Panc1 (cell line): ENCODE measurements at regions not wholly inside any gene's neighbourhood (a gene's known extent, or its start where the extent isn't known, plus 50 kb on each side); places are given as distances from the start of the nearest gene placed in this dataset.

ENCODE experiments used
- TCF7L2 ChIP-seq: IDR thresholded peaks from 2 replicates; pipeline ENCODE4 v1.6.1; 2011; ENCODE audit warnings: mild to moderate bottlenecking, low read depth, low read length, inconsistent platforms
- TF ChIP-seq, protein P1 (sequence below): fragments of 450-650 bp; IDR thresholded peaks from 2 replicates; pipeline ENCODE4 v1.5.1; 2017; ENCODE audit warnings: mild to moderate bottlenecking
- TF ChIP-seq, protein P2 (sequence below), 2 experiments: IDR thresholded peaks; 2 replicates each; pipeline ENCODE4 v1.6.1; 2011 to 2012; ENCODE audit warnings: low read depth in 2 of 2, control low read depth in 1 of 2, low read length in 1 of 2, mild to moderate bottlenecking in 1 of 2, moderate library complexity in 1 of 2; ENCODE audit not compliant: insufficient read depth in 1 of 2

DNA sequence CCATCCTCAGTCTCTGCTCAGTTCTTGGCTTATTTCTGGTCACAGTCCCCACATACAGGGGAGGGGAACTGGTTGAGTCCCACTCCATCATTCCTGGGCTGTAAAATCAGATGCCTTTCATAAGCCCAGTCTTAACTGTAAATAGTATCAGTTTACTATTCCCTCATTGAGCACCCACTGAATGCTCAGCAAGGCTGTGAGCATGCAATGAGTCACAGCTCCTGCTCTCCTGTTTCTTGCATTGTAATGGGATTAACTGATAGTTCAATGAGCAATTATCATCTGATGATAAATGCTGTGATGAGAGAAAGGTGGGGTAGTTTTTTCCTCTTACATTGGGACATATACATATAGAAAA lies 113.6 kb upstream of the TPM1 start:
- TF ChIP-seq, protein P1, sequence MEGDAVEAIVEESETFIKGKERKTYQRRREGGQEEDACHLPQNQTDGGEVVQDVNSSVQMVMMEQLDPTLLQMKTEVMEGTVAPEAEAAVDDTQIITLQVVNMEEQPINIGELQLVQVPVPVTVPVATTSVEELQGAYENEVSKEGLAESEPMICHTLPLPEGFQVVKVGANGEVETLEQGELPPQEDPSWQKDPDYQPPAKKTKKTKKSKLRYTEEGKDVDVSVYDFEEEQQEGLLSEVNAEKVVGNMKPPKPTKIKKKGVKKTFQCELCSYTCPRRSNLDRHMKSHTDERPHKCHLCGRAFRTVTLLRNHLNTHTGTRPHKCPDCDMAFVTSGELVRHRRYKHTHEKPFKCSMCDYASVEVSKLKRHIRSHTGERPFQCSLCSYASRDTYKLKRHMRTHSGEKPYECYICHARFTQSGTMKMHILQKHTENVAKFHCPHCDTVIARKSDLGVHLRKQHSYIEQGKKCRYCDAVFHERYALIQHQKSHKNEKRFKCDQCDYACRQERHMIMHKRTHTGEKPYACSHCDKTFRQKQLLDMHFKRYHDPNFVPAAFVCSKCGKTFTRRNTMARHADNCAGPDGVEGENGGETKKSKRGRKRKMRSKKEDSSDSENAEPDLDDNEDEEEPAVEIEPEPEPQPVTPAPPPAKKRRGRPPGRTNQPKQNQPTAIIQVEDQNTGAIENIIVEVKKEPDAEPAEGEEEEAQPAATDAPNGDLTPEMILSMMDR, result no peak
- no peak for TF ChIP-seq TCF7L2
- TF ChIP-seq, protein P2, sequence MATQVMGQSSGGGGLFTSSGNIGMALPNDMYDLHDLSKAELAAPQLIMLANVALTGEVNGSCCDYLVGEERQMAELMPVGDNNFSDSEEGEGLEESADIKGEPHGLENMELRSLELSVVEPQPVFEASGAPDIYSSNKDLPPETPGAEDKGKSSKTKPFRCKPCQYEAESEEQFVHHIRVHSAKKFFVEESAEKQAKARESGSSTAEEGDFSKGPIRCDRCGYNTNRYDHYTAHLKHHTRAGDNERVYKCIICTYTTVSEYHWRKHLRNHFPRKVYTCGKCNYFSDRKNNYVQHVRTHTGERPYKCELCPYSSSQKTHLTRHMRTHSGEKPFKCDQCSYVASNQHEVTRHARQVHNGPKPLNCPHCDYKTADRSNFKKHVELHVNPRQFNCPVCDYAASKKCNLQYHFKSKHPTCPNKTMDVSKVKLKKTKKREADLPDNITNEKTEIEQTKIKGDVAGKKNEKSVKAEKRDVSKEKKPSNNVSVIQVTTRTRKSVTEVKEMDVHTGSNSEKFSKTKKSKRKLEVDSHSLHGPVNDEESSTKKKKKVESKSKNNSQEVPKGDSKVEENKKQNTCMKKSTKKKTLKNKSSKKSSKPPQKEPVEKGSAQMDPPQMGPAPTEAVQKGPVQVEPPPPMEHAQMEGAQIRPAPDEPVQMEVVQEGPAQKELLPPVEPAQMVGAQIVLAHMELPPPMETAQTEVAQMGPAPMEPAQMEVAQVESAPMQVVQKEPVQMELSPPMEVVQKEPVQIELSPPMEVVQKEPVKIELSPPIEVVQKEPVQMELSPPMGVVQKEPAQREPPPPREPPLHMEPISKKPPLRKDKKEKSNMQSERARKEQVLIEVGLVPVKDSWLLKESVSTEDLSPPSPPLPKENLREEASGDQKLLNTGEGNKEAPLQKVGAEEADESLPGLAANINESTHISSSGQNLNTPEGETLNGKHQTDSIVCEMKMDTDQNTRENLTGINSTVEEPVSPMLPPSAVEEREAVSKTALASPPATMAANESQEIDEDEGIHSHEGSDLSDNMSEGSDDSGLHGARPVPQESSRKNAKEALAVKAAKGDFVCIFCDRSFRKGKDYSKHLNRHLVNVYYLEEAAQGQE (IDR thresholded peaks at IDR 0.05; ENCODE audit: insufficient read depth in 1 of 2, low read depth in 2 of 2, low read length in 1 of 2), result no peak
